Nephron (organoid): ENCODE measurements at regions not wholly inside any gene's neighbourhood (a gene's known extent, or its start where the extent isn't known, plus 50 kb on each side); places are given as distances from the start of the nearest gene placed in this dataset.

Source experiments
- H3K27ac Mint-ChIP-seq, 3 experiments: 2 replicates each; pipeline ENCODE4 v1.8.0; 2020; ENCODE audit warnings: mixed read lengths in 3 of 3, mild to moderate bottlenecking in 2 of 3, moderate library complexity in 1 of 3
- H3K27me3 Mint-ChIP-seq: 2 replicates; pipeline ENCODE4 v1.8.0; 2021; ENCODE audit warnings: low read depth, mild to moderate bottlenecking, moderate library complexity, mixed read lengths
- H3K36me3 Mint-ChIP-seq: 2 replicates; pipeline ENCODE4 v1.8.0; 2020; ENCODE audit warnings: low read depth, mixed read lengths
- H3K4me1 Mint-ChIP-seq: 2 replicates; pipeline ENCODE4 v1.8.0; 2020; ENCODE audit warnings: mixed read lengths
- H3K4me3 Mint-ChIP-seq, 3 experiments: 2 replicates each; pipeline ENCODE4 v1.8.0; 2020; ENCODE audit warnings: mild to moderate bottlenecking in 3 of 3, mixed read lengths in 3 of 3, moderate library complexity in 2 of 3
- H3K9me3 Mint-ChIP-seq: 2 replicates; pipeline ENCODE4 v1.8.0; 2020; ENCODE audit warnings: mixed read lengths
- CTCF ChIP-seq, 3 experiments: fragments of 200-600 bp; sonication (generic); IDR thresholded peaks; one replicate each; pipeline ENCODE4 v1.5.0; 2021; ENCODE audit warnings: antibody characterized with exemption in 3 of 3; ENCODE audit not compliant: unreplicated experiment in 3 of 3

- Mint-ChIP-seq H3K27ac (no peak overlapping the region), H3K4me1 (no peaks in the 10 kb centered on the region), H3K9me3 (no peaks in the 10 kb centered on the region), H3K27me3 (no peaks in the 10 kb centered on the region), H3K36me3 (no peaks in the 10 kb centered on the region), H3K4me3 (no peak overlapping the region)
- TF ChIP-seq CTCF (IDR thresholded peaks at IDR 0.05; ENCODE audit: unreplicated experiment in 3 of 3): no peak
These were observed 1304.5 kb downstream of the AACS start for GRCh38 chr12:126369487-126370463.

GRCh38 chr12:126383506-126383905, 1318.3 kb downstream of the AACS start:
- Mint-ChIP-seq H3K27me3 (peaks cover 11% of the 10 kb centered on the region), H3K4me3 (no peak overlapping the region), H3K4me1 (no peaks in the 10 kb centered on the region), H3K36me3 (no peaks in the 10 kb centered on the region), H3K9me3 (peaks cover 16% of the 10 kb centered on the region), H3K27ac (no peak overlapping the region)
- no peak for TF ChIP-seq CTCF (IDR thresholded peaks at IDR 0.05; ENCODE audit: unreplicated experiment in 3 of 3)

GRCh38 chr12:126384026-126384564, 1318.9 kb downstream of the AACS start:
- Mint-ChIP-seq H3K36me3 (no peaks in the 10 kb centered on the region), H3K27me3 (peaks cover 11% of the 10 kb centered on the region), H3K4me1 (no peaks in the 10 kb centered on the region), H3K9me3 (peaks cover 16% of the 10 kb centered on the region), H3K4me3 (no peak overlapping the region), H3K27ac (no peak overlapping the region)
- TF ChIP-seq CTCF (IDR thresholded peaks at IDR 0.05; ENCODE audit: unreplicated experiment in 3 of 3): no peak

- H3K9me3 Mint-ChIP-seq: peaks cover 12% of the 10 kb centered on the region
- no peak overlapping the region for H3K27ac Mint-ChIP-seq
- H3K36me3 Mint-ChIP-seq: no peaks in the 10 kb centered on the region
- H3K27me3 Mint-ChIP-seq: peaks cover 11% of the 10 kb centered on the region
- no peak for TF ChIP-seq CTCF (IDR thresholded peaks at IDR 0.05; ENCODE audit: unreplicated experiment in 3 of 3)
- no peaks in the 10 kb centered on the region for H3K4me1 Mint-ChIP-seq
- no peak overlapping the region for H3K4me3 Mint-ChIP-seq
These were observed 1320.5 kb downstream of the AACS start for GRCh38 chr12:126385785-126386184.

- H3K36me3 Mint-ChIP-seq: no peaks in the 10 kb centered on the region
- TF ChIP-seq CTCF (IDR thresholded peaks at IDR 0.05; ENCODE audit: unreplicated experiment in 3 of 3): no peak
- H3K4me1 Mint-ChIP-seq: no peaks in the 10 kb centered on the region
- no peaks in the 10 kb centered on the region for H3K9me3 Mint-ChIP-seq
- H3K4me3 Mint-ChIP-seq: no peak overlapping the region
- H3K27me3 Mint-ChIP-seq: peaks cover 7% of the 10 kb centered on the region
- H3K27ac Mint-ChIP-seq: no peak overlapping the region
These were observed 1324.1 kb downstream of the AACS start for GRCh38 chr12:126389220-126389841.
